Peyer's patch (tissue), 4 donors: ENCODE measurements at regions not wholly inside any gene's neighbourhood (a gene's known extent, or its start where the extent isn't known, plus 50 kb on each side); places are given as distances from the start of the nearest gene placed in this dataset.

Experiments used
- CTCF ChIP-seq, 6 experiments: fragments of 450-650 bp in 4 of 6; fragments of 200-600 bp in 2 of 6; sonication (generic) in 1 of 6; IDR thresholded peaks; one replicate each; pipeline ENCODE4 v1.5.1; 2017 to 2019; ENCODE audit warnings: antibody characterized with exemption in 6 of 6, mild to moderate bottlenecking in 3 of 6, moderate library complexity in 1 of 6
- POLR2A ChIP-seq, 2 donors: fragments of 450-650 bp; IDR thresholded peaks; one replicate each; pipeline ENCODE4 v1.5.1; 2017; ENCODE audit warnings: antibody characterized with exemption in 2 of 2, mild to moderate bottlenecking in 2 of 2, moderate library complexity in 2 of 2

- TF ChIP-seq POLR2A (IDR thresholded peaks at IDR 0.05) (no peak), CTCF (IDR thresholded peaks at IDR 0.05) (no peak)
These were observed 468.0 kb downstream of the UQCRFS1 start for GRCh38 chr19:28744943-28745342.
